ENCODE measurements at regions not wholly inside any gene's neighbourhood (a gene's known extent, or its start where the extent isn't known, plus 50 kb on each side); places are given as distances from the start of the nearest gene placed in this dataset.

GRCh38 chr2:220051716-220052115 lies 424.3 kb downstream of the SLC4A3 start:
- H3K4me1 ChIP-seq: no peaks in the 10 kb centered on the region
- TF ChIP-seq, protein P1, sequence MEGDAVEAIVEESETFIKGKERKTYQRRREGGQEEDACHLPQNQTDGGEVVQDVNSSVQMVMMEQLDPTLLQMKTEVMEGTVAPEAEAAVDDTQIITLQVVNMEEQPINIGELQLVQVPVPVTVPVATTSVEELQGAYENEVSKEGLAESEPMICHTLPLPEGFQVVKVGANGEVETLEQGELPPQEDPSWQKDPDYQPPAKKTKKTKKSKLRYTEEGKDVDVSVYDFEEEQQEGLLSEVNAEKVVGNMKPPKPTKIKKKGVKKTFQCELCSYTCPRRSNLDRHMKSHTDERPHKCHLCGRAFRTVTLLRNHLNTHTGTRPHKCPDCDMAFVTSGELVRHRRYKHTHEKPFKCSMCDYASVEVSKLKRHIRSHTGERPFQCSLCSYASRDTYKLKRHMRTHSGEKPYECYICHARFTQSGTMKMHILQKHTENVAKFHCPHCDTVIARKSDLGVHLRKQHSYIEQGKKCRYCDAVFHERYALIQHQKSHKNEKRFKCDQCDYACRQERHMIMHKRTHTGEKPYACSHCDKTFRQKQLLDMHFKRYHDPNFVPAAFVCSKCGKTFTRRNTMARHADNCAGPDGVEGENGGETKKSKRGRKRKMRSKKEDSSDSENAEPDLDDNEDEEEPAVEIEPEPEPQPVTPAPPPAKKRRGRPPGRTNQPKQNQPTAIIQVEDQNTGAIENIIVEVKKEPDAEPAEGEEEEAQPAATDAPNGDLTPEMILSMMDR (IDR thresholded peaks at IDR 0.05): no peak
- ATAC-seq (no peak), DNase-seq (no peak)
- intact Hi-C loops (cut with DNase I): no loop called here
- no peak overlapping the region for H3K27ac ChIP-seq
- WGBS, 2 donors: 76 to 81% methylated on average over 3 of the region's 3 CpGs
- peaks cover 0 to 12% (median 0%) of the 10 kb centered on the region in 11 donors for H3K9me3 ChIP-seq
- no peaks in the 10 kb centered on the region for H3K27me3 ChIP-seq
- H3K36me3 ChIP-seq: no peaks in the 10 kb centered on the region
- H3K4me3 ChIP-seq: no peak overlapping the region

DNA sequence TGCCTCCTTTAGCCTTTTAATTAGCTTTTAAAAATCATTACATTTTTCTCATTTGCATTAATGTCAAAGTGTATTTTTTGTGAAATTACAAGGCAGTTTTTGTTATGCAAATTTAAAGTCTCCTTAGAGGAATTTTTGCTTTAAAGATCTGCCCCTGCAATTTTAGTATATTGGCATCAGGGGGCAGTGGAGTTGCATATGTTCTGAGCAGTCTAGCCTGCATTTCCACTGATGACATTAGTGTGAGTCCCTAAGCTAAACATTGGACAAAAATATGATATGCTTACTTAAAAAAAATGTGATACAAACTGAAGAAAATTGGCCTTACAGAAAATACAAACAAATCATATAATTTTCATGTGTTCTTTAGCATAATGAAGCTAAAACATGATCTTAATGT lies 426.5 kb downstream of the SLC4A3 start:
- Histone ChIP-seq H3K4me3 (no peak overlapping the region), H3K4me1 (no peaks in the 10 kb centered on the region), H3K27me3 (no peaks in the 10 kb centered on the region), H3K36me3 (no peaks in the 10 kb centered on the region), H3K27ac (no peak overlapping the region), H3K9me3 (peaks cover 0 to 12% (median 0%) of the 10 kb centered on the region in 11 donors)
- TF ChIP-seq, protein P1 (IDR thresholded peaks at IDR 0.05): no peak
- intact Hi-C loops (cut with DNase I): loop anchor here in 1 of 10 donors (2.0 kb wide), 1 partner anchor 1591 kb away; no protein-coding TSS in a partner anchor
- DNase-seq (no peak), ATAC-seq (no peak)

- Histone ChIP-seq H3K27me3 (no peaks in the 10 kb centered on the region), H3K36me3 (no peaks in the 10 kb centered on the region), H3K9me3 (peaks cover 0 to 12% (median 0%) of the 10 kb centered on the region in 11 donors), H3K4me3 (no peak overlapping the region), H3K4me1 (no peaks in the 10 kb centered on the region), H3K27ac (no peak overlapping the region)
- WGBS, 2 donors: 86 to 88% methylated on average over 3 of the region's 3 CpGs
- ATAC-seq (no peak), DNase-seq (no peak)
- intact Hi-C loops (cut with DNase I): no loop called here
- TF ChIP-seq, protein P1 (IDR thresholded peaks at IDR 0.05): no peak
Measured at GRCh38 chr2:220057391-220057790, 430.0 kb downstream of the SLC4A3 start.

DNA sequence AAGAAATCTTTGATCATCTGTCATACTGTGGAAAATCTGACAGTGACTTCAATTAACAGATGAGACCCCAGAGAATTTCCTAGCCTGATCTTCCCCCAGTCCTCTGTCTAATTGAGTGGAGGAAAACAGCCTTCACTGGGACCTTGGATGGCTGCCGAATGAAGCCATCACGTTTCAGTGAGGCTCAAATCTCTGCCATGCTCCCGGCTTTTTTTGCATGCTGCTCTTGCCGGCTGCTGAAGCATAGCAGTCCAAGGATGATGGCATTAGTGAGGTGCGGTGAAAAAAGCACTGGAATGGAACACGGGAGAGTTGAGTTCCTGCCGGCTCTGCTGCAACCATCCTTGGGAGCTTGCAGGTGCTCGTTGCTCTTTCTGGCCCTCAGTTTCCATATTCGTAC lies 430.5 kb downstream of the SLC4A3 start:
- H3K9me3 ChIP-seq: peaks cover 0 to 12% (median 0%) of the 10 kb centered on the region in 11 donors
- DNase-seq (no peak), ATAC-seq (no peak)
- TF ChIP-seq, protein P1 (IDR thresholded peaks at IDR 0.05): no peak
- 74 to 76% methylated on average over 9 of the region's 9 CpGs for whole genome bisulfite sequencing, 2 donors
- no peak overlapping the region for H3K4me3 ChIP-seq
- no peaks in the 10 kb centered on the region for H3K27me3 ChIP-seq
- no peaks in the 10 kb centered on the region for H3K36me3 ChIP-seq
- no peaks in the 10 kb centered on the region for H3K4me1 ChIP-seq
- no peak overlapping the region for H3K27ac ChIP-seq
- intact Hi-C loops (cut with DNase I): no loop called here

All from heart right ventricle (tissue), 16 donors.